Activated CD4-positive, alpha-beta T cell treated with anti-CD3 and anti-CD28 coated beads, Interleukin-2, Interleukin-4, amounts not matched to agents 100 ng/mL and 50 ng/mL, durations not matched to agents 16 hours and 8 hours (primary cell): ENCODE measurements at regions not wholly inside any gene's neighbourhood (a gene's known extent, or its start where the extent isn't known, plus 50 kb on each side); places are given as distances from the start of the nearest gene placed in this dataset.

Experiments used
- DNase-seq: peaks from one replicate; pipeline ENCODE4 v3.0.0-alpha.2; 2020; ENCODE audit warnings: low spot score

GRCh38 chr13:85537601-85538000 lies 261.6 kb downstream of the SLITRK6 start:
- DNase-seq: no peak

GRCh38 chr13:85536706-85537105 lies 262.5 kb downstream of the SLITRK6 start:
- no peak for DNase-seq

- DNase-seq: no peak
Measured at GRCh38 chr13:85535316-85536084, 263.7 kb downstream of the SLITRK6 start.

GRCh38 chr13:85533911-85534310 lies 265.3 kb downstream of the SLITRK6 start:
- DNase-seq: no peak

- no peak for DNase-seq
Measured at GRCh38 chr13:85529218-85529594, 270.0 kb downstream of the SLITRK6 start.

- no peak for DNase-seq
Measured at GRCh38 chr13:85528491-85529217, 270.6 kb downstream of the SLITRK6 start.

GRCh38 chr13:85527316-85527715 lies 271.9 kb downstream of the SLITRK6 start:
- no peak for DNase-seq

- DNase-seq: no peak
Measured at GRCh38 chr13:85525411-85525810, 273.8 kb downstream of the SLITRK6 start.

GRCh38 chr13:85521657-85522056 lies 277.6 kb downstream of the SLITRK6 start:
- DNase-seq: no peak

- DNase-seq: no peak
Measured at GRCh38 chr13:85520445-85520844, 278.8 kb downstream of the SLITRK6 start.

- DNase-seq: no peak
Measured at GRCh38 chr13:85519363-85519762, 279.9 kb downstream of the SLITRK6 start.

GRCh38 chr13:85512421-85512820 lies 286.8 kb downstream of the SLITRK6 start:
- no peak for DNase-seq

- no peak for DNase-seq
Measured at GRCh38 chr13:85509512-85509911, 289.7 kb downstream of the SLITRK6 start.

- DNase-seq: no peak
Measured at GRCh38 chr13:85508683-85509329, 290.4 kb downstream of the SLITRK6 start.

GRCh38 chr13:85503797-85504196 lies 295.4 kb downstream of the SLITRK6 start:
- no peak for DNase-seq

- no peak for DNase-seq
Measured at GRCh38 chr13:85501616-85502015, 297.6 kb downstream of the SLITRK6 start.

GRCh38 chr13:85500696-85501256 lies 298.4 kb downstream of the SLITRK6 start:
- DNase-seq: no peak

- DNase-seq: no peak
Measured at GRCh38 chr13:85498774-85499173, 300.4 kb downstream of the SLITRK6 start.

- DNase-seq: no peak
Measured at GRCh38 chr13:85497652-85498051, 301.6 kb downstream of the SLITRK6 start.

- no peak for DNase-seq
Measured at GRCh38 chr13:85492283-85492682, 306.9 kb downstream of the SLITRK6 start.

GRCh38 chr13:85486663-85487062 lies 312.6 kb downstream of the SLITRK6 start:
- DNase-seq: no peak

GRCh38 chr13:85473144-85473543 lies 326.1 kb downstream of the SLITRK6 start:
- DNase-seq: no peak

GRCh38 chr13:85469320-85469719 lies 329.9 kb downstream of the SLITRK6 start:
- no peak for DNase-seq
